CD14-positive monocyte (primary cell): ENCODE measurements at regions not wholly inside any gene's neighbourhood (a gene's known extent, or its start where the extent isn't known, plus 50 kb on each side); places are given as distances from the start of the nearest gene placed in this dataset.

Experiments used
- DNase-seq, 3 donors: peaks; one replicate each; pipeline ENCODE4 v3.0.0-alpha.2; 2011 to 2022
- H2AFZ ChIP-seq: 2 replicates; pipeline ENCODE4 v1.6.0; 2012; ENCODE audit warnings: mild to moderate bottlenecking, low read depth, low read length, inconsistent platforms; ENCODE audit not compliant: insufficient read depth, poor library complexity, severe bottlenecking
- H3K27ac ChIP-seq, 2 donors: 1 replicate in 1 of 2; 2 replicates in 1 of 2; pipeline ENCODE4 v1.5.1; 2012 to 2013; ENCODE audit warnings: low read length in 2 of 2, control low read depth in 1 of 2, inconsistent platforms in 1 of 2, low read depth in 1 of 2, mild to moderate bottlenecking in 1 of 2
- H3K27me3 ChIP-seq, 2 donors: one replicate each; pipeline versions ENCODE4 v1.6.0 to v1.6.1; 2011 to 2013; ENCODE audit warnings: low read length in 2 of 2; ENCODE audit not compliant: control insufficient read depth in 2 of 2, insufficient read depth in 2 of 2
- H3K36me3 ChIP-seq, 2 donors: replicated peaks in 1 of 2; 1 replicate in 1 of 2; 2 replicates in 1 of 2; pipeline versions ENCODE4 v1.5.1 to v1.6.1; 2012 to 2013; ENCODE audit warnings: low read length in 2 of 2, control low read depth in 1 of 2, inconsistent platforms in 1 of 2, mild to moderate bottlenecking in 1 of 2; ENCODE audit not compliant: insufficient read depth in 2 of 2, control insufficient read depth in 1 of 2
- H3K4me1 ChIP-seq, 2 donors: 1 replicate in 1 of 2; 2 replicates in 1 of 2; pipeline versions ENCODE4 v1.5.1 to v1.6.1; 2012 to 2013; ENCODE audit warnings: low read length in 2 of 2, control low read depth in 1 of 2, inconsistent platforms in 1 of 2, mild to moderate bottlenecking in 1 of 2, moderate library complexity in 1 of 2; ENCODE audit not compliant: insufficient read depth in 2 of 2, control insufficient read depth in 1 of 2
- H3K4me2 ChIP-seq: replicated peaks from 2 replicates; pipeline ENCODE3; 2012; ENCODE audit warnings: low read length, moderate library complexity, mild to moderate bottlenecking; ENCODE audit not compliant: poor library complexity, severe bottlenecking; ENCODE audit errors: extremely low read depth
- H3K4me3 ChIP-seq, 3 experiments: fragments of 200-600 bp in 1 of 3; sonication (generic) in 1 of 3; replicated peaks in 1 of 3; 1 replicate in 2 of 3; 2 replicates in 1 of 3; pipeline ENCODE4 v1.5.1; 2011 to 2013; ENCODE audit warnings: low read length in 3 of 3, mild to moderate bottlenecking in 3 of 3, control low read depth in 2 of 3, low read depth in 2 of 3, inconsistent platforms in 1 of 3, moderate library complexity in 1 of 3
- H3K79me2 ChIP-seq: 2 replicates; pipeline ENCODE4 v1.6.0; 2012; ENCODE audit warnings: mild to moderate bottlenecking, control low read depth, inconsistent platforms, low read length, moderate library complexity; ENCODE audit not compliant: insufficient read depth
- H3K9ac ChIP-seq: 2 replicates; pipeline ENCODE4 v1.6.0; 2017; ENCODE audit warnings: low read length, mild to moderate bottlenecking; ENCODE audit not compliant: insufficient read depth, poor library complexity, severe bottlenecking
- H3K9me3 ChIP-seq, 2 donors: replicated peaks in 1 of 2; 1 replicate in 1 of 2; 2 replicates in 1 of 2; pipeline versions ENCODE4 v1.5.1 to v1.6.1; 2012 to 2013; ENCODE audit warnings: low read length in 2 of 2, control low read depth in 1 of 2; ENCODE audit not compliant: control insufficient read depth in 1 of 2, insufficient read depth in 1 of 2
- H4K20me1 ChIP-seq: 2 replicates; pipeline ENCODE4 v1.6.0; 2012; ENCODE audit warnings: mild to moderate bottlenecking, low read length, control low read depth, moderate library complexity; ENCODE audit not compliant: insufficient read depth
- H3K27ac Mint-ChIP-seq, 7 donors: one replicate each; pipeline ENCODE4 v1.8.0; 2020; ENCODE audit warnings: mild to moderate bottlenecking in 7 of 7, mixed read lengths in 7 of 7, moderate library complexity in 6 of 7, inconsistent platforms in 2 of 7
- H3K27me3 Mint-ChIP-seq, 3 donors: one replicate each; pipeline ENCODE4 v1.8.0; 2021 to 2022; ENCODE audit warnings: low read depth in 3 of 3, mild to moderate bottlenecking in 3 of 3, mixed read lengths in 3 of 3, moderate library complexity in 3 of 3, inconsistent platforms in 1 of 3
- H3K36me3 Mint-ChIP-seq, 2 donors: one replicate each; pipeline ENCODE4 v1.8.0; 2020; ENCODE audit warnings: mixed read lengths in 2 of 2, inconsistent platforms in 1 of 2, mild to moderate bottlenecking in 1 of 2
- H3K4me1 Mint-ChIP-seq: one replicate; pipeline ENCODE4 v1.8.0; 2020; ENCODE audit warnings: mild to moderate bottlenecking, mixed read lengths
- H3K4me3 Mint-ChIP-seq, 2 donors: one replicate each; pipeline ENCODE4 v1.8.0; 2020; ENCODE audit warnings: mild to moderate bottlenecking in 2 of 2, mixed read lengths in 2 of 2, moderate library complexity in 1 of 2
- H3K9me3 Mint-ChIP-seq, 7 donors: one replicate each; pipeline ENCODE4 v1.8.0; 2020 to 2022; ENCODE audit warnings: mixed read lengths in 7 of 7, mild to moderate bottlenecking in 6 of 7, moderate library complexity in 6 of 7, inconsistent platforms in 2 of 7
- CTCF ChIP-seq: fragments of 200-600 bp; IDR thresholded peaks from one replicate; pipeline ENCODE4 v1.8.0; 2022; ENCODE audit warnings: antibody characterized with exemption, mild to moderate bottlenecking
- WGBS: methylation state at CpG from one replicate; pipeline ENCODE4 v1.1.5; 2013; ENCODE audit warnings: missing lambda C conversion rate; ENCODE audit not compliant: insufficient coverage; 5-methylcytosine and 5-hydroxymethylcytosine counted together
- intact Hi-C, 2 donors: fragments of 100-400 bp; cut with micrococcal nuclease; formaldehyde crosslinking; loops; one replicate each; pipeline versions ENCODE4 v1.15.0 to v1.15.1; 2023

GRCh38 chr17:70484496-70484895 is 315.2 kb downstream of the KCNJ2 start:
- Histone ChIP-seq H3K27me3 (no peaks in the 10 kb centered on the region), H3K4me1 (no peaks in the 10 kb centered on the region), H3K4me2 (no peak overlapping the region), H3K9me3 (peaks cover 17 to 20% of the 10 kb centered on the region in 2 donors), H3K36me3 (no peaks in the 10 kb centered on the region), H4K20me1 (no peaks in the 10 kb centered on the region), H3K27ac (no peak overlapping the region), H3K4me3 (no peak overlapping the region), H3K79me2 (no peaks in the 10 kb centered on the region), H3K9ac (no peak overlapping the region), H2AFZ (no peak overlapping the region)
- DNase-seq: no peak
- intact Hi-C loops: no loop called here
- TF ChIP-seq CTCF: no peak
- Mint-ChIP-seq H3K27me3 (no peaks in the 10 kb centered on the region), H3K36me3 (no peaks in the 10 kb centered on the region), H3K9me3 (peaks cover 13 to 21% (median 18%) of the 10 kb centered on the region in 7 donors), H3K4me1 (no peaks in the 10 kb centered on the region), H3K4me3 (no peak overlapping the region), H3K27ac (no peak overlapping the region)
- WGBS: 100% methylated on average over 1 of the region's 7 CpGs

- H3K4me3 ChIP-seq: no peak overlapping the region
- no peaks in the 10 kb centered on the region for H4K20me1 ChIP-seq
- no peaks in the 10 kb centered on the region for H3K79me2 ChIP-seq
- H3K4me1 ChIP-seq: peaks cover 10 to 12% of the 10 kb centered on the region in 2 donors
- no peaks in the 10 kb centered on the region for H3K27me3 ChIP-seq
- H3K4me2 ChIP-seq: no peak overlapping the region
- H3K9me3 ChIP-seq: no peaks in the 10 kb centered on the region
- no peak for DNase-seq
- no peak overlapping the region for H3K4me3 Mint-ChIP-seq
- H3K27ac Mint-ChIP-seq: no peak overlapping the region
- H3K9me3 Mint-ChIP-seq: no peaks in the 10 kb centered on the region
- H3K36me3 ChIP-seq: no peaks in the 10 kb centered on the region
- H3K9ac ChIP-seq: no peak overlapping the region
- H3K27me3 Mint-ChIP-seq: no peaks in the 10 kb centered on the region
- intact Hi-C loops: no loop called here
- H3K27ac ChIP-seq: no peak overlapping the region
- H3K4me1 Mint-ChIP-seq: peaks cover 11% of the 10 kb centered on the region
- H2AFZ ChIP-seq: no peak overlapping the region
- 100% methylated on average over 1 of the region's 2 CpGs for WGBS
- no peaks in the 10 kb centered on the region for H3K36me3 Mint-ChIP-seq
- no peak for TF ChIP-seq CTCF
These were observed 323.0 kb downstream of the KCNJ2 start for GRCh38 chr17:70492368-70492767.
